UCSD-AML1 (cell line): ENCODE measurements at regions not wholly inside any gene's neighbourhood (a gene's known extent, or its start where the extent isn't known, plus 50 kb on each side); places are given as distances from the start of the nearest gene placed in this dataset.

Experiments
- DNase-seq: peaks from one replicate; lab custom pipeline; 2025; ENCODE audit not compliant: unreplicated experiment; lab: John Stamatoyannopoulos, UW

- DNase-seq, result no peak
Measured at GRCh38 chr6:120646101-120646500, 688.2 kb downstream of the TBC1D32 start.

- DNase-seq, result no peak
Measured at GRCh38 chr6:120632975-120633374, 701.3 kb downstream of the TBC1D32 start.

GRCh38 chr6:120627612-120628011, 706.7 kb downstream of the TBC1D32 start:
- no peak for DNase-seq

- DNase-seq, result no peak
Measured at GRCh38 chr6:120622127-120622631, 712.1 kb downstream of the TBC1D32 start.

GRCh38 chr6:120620900-120621299, 713.4 kb downstream of the TBC1D32 start:
- DNase-seq, result no peak

- DNase-seq, result no peak
Measured at GRCh38 chr6:120615238-120615637, 719.0 kb downstream of the TBC1D32 start.

- no peak for DNase-seq
Measured at GRCh38 chr6:120614723-120615122, 719.6 kb downstream of the TBC1D32 start.

- no peak for DNase-seq
Measured at GRCh38 chr6:120608826-120609225, 725.5 kb downstream of the TBC1D32 start.

- DNase-seq, result no peak
Measured at GRCh38 chr6:120606743-120607142, 727.5 kb downstream of the TBC1D32 start.

- DNase-seq, result no peak
Measured at GRCh38 chr6:120604510-120604909, 729.8 kb downstream of the TBC1D32 start.

- DNase-seq, result no peak
Measured at GRCh38 chr6:120590611-120591010, 743.7 kb downstream of the TBC1D32 start.

GRCh38 chr6:120588424-120588823, 745.9 kb downstream of the TBC1D32 start:
- no peak for DNase-seq

GRCh38 chr6:120587381-120587780, 746.9 kb downstream of the TBC1D32 start:
- DNase-seq, result no peak

- no peak for DNase-seq
Measured at GRCh38 chr6:120584111-120584760, 750.0 kb downstream of the TBC1D32 start.

- no peak for DNase-seq
Measured at GRCh38 chr6:120576061-120576460, 758.2 kb downstream of the TBC1D32 start.

- DNase-seq, result no peak
Measured at GRCh38 chr6:120569714-120570113, 764.6 kb downstream of the TBC1D32 start.

- no peak for DNase-seq
Measured at GRCh38 chr6:120564779-120565178, 769.5 kb downstream of the TBC1D32 start.

GRCh38 chr6:120558294-120558693, 776.0 kb downstream of the TBC1D32 start:
- DNase-seq, result no peak

GRCh38 chr6:120557554-120557953, 776.7 kb downstream of the TBC1D32 start:
- DNase-seq, result no peak

GRCh38 chr6:120556491-120556890, 777.8 kb downstream of the TBC1D32 start:
- DNase-seq, result no peak

GRCh38 chr6:120553353-120553752, 780.9 kb downstream of the TBC1D32 start:
- DNase-seq, result no peak

GRCh38 chr6:120545353-120545752, 788.9 kb downstream of the TBC1D32 start:
- no peak for DNase-seq

GRCh38 chr6:120534954-120535353, 799.3 kb downstream of the TBC1D32 start:
- DNase-seq, result no peak
